DOHH2 (cell line): ENCODE measurements at regions not wholly inside any gene's neighbourhood (a gene's known extent, or its start where the extent isn't known, plus 50 kb on each side); places are given as distances from the start of the nearest gene placed in this dataset.

Experiments
- H3F3A ChIP-seq: fragments of 200-600 bp; sonication (generic), shearing (Covaris generic); 2 replicates; pipeline ENCODE4 v1.6.0; 2016; ENCODE audit warnings: antibody characterized with exemption, mild to moderate bottlenecking; ENCODE audit not compliant: control insufficient read depth, insufficient read depth
- H3K27ac ChIP-seq: fragments of 200-600 bp; sonication (generic); 2 replicates; pipeline ENCODE4 v1.5.1; 2014; ENCODE audit warnings: low read depth, mild to moderate bottlenecking, low read length, moderate library complexity
- H3K27me3 ChIP-seq: fragments of 200-600 bp; sonication (generic); 2 replicates; pipeline ENCODE4 v1.6.1; 2014; ENCODE audit warnings: mild to moderate bottlenecking, low read length, mixed read lengths; ENCODE audit not compliant: control insufficient read depth
- H3K36me3 ChIP-seq: fragments of 200-600 bp; sonication (generic); 2 replicates; pipeline ENCODE4 v1.6.1; 2014; ENCODE audit warnings: mild to moderate bottlenecking, low read length, moderate library complexity, mixed read lengths; ENCODE audit not compliant: control insufficient read depth
- H3K4me1 ChIP-seq: fragments of 200-600 bp; sonication (generic); 2 replicates; pipeline ENCODE4 v1.6.1; 2014; ENCODE audit warnings: mild to moderate bottlenecking, low read length, mixed read lengths; ENCODE audit not compliant: control insufficient read depth
- H3K4me2 ChIP-seq: fragments of 200-600 bp; sonication (generic); 2 replicates; pipeline ENCODE4 v1.6.0; 2014; ENCODE audit warnings: mild to moderate bottlenecking, low read length, moderate library complexity
- H3K4me3 ChIP-seq: fragments of 200-600 bp; sonication (generic); 2 replicates; pipeline ENCODE4 v1.5.1; 2014; ENCODE audit warnings: mild to moderate bottlenecking, low read length, mixed read lengths
- H3K79me2 ChIP-seq: fragments of 200-600 bp; sonication (generic); 2 replicates; pipeline ENCODE4 v1.6.1; 2014; ENCODE audit warnings: mild to moderate bottlenecking, low read length, mixed read lengths; ENCODE audit not compliant: control insufficient read depth
- H3K9me2 ChIP-seq: fragments of 200-600 bp; sonication (generic); replicated peaks from 2 replicates; pipeline ENCODE4 v1.6.1; 2014; ENCODE audit warnings: mild to moderate bottlenecking, low read length, mixed read lengths; ENCODE audit not compliant: control insufficient read depth
- H3K9me3 ChIP-seq: fragments of 200-600 bp; sonication (generic); 2 replicates; pipeline ENCODE4 v1.6.1; 2014; ENCODE audit warnings: antibody characterized with exemption, low read length, mixed read lengths; ENCODE audit not compliant: control insufficient read depth, insufficient read depth
- H4K20me1 ChIP-seq: fragments of 200-600 bp; sonication (generic); 2 replicates; pipeline ENCODE4 v1.6.0; 2014; ENCODE audit warnings: low read depth, mild to moderate bottlenecking, antibody characterized with exemption, low read length, moderate library complexity; ENCODE audit not compliant: control insufficient read depth, insufficient read depth
- EZH2phosphoT487 ChIP-seq: fragments of 200-600 bp; sonication (generic); IDR thresholded peaks from 2 replicates; pipeline ENCODE4 v1.6.1; 2017; ENCODE audit warnings: borderline replicate concordance, mild to moderate bottlenecking, antibody characterized with exemption, low read length, moderate library complexity, mixed read lengths
- TF ChIP-seq, protein P1 (sequence below): fragments of 200-600 bp; sonication (generic); IDR thresholded peaks from one replicate; pipeline ENCODE4 v1.5.1; 2014; ENCODE audit warnings: antibody characterized with exemption, mild to moderate bottlenecking, low read depth, low read length; ENCODE audit not compliant: poor library complexity, severe bottlenecking

DNA sequence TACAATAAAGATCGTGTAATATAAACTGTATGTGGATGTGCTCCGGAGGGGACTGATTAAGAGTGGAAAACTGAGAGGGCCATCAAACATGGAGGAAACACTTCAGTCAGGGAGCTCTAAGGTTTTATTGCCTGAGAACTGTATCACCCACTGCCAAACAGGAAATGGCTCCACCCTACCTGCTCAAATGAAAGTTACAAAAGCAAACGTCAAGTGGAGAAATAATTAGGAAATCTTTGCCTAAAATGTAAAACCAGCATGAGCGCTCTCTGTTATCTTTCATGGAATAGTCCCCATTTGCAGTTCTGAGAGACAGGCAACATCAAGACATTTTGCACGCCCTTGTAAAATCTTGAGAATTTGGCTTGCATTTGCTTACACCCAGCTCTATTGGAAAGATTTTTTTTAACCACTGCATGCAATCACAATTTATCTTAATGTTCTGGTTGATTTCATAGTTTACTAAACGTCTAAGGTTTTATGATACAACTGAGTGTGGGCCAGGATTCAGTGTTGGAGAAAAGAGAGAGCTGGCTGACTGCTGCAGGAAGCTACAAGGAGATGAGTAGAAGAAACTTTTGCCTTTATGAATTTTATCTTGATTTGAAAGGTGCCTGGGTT, 344.0 kb upstream of the PRICKLE1 start:
- H3K9me2 ChIP-seq: no peaks in the 10 kb centered on the region
- H3K36me3 ChIP-seq: no peaks in the 10 kb centered on the region
- TF ChIP-seq, protein P1, sequence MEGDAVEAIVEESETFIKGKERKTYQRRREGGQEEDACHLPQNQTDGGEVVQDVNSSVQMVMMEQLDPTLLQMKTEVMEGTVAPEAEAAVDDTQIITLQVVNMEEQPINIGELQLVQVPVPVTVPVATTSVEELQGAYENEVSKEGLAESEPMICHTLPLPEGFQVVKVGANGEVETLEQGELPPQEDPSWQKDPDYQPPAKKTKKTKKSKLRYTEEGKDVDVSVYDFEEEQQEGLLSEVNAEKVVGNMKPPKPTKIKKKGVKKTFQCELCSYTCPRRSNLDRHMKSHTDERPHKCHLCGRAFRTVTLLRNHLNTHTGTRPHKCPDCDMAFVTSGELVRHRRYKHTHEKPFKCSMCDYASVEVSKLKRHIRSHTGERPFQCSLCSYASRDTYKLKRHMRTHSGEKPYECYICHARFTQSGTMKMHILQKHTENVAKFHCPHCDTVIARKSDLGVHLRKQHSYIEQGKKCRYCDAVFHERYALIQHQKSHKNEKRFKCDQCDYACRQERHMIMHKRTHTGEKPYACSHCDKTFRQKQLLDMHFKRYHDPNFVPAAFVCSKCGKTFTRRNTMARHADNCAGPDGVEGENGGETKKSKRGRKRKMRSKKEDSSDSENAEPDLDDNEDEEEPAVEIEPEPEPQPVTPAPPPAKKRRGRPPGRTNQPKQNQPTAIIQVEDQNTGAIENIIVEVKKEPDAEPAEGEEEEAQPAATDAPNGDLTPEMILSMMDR: no peak
- no peak for TF ChIP-seq EZH2phosphoT487
- no peaks in the 10 kb centered on the region for H3K4me1 ChIP-seq
- H3K27me3 ChIP-seq: no peaks in the 10 kb centered on the region
- H3K27ac ChIP-seq: no peak overlapping the region
- H3F3A ChIP-seq: no peaks in the 10 kb centered on the region
- no peak overlapping the region for H3K4me2 ChIP-seq
- H3K4me3 ChIP-seq: no peak overlapping the region
- H3K9me3 ChIP-seq: no peaks in the 10 kb centered on the region
- no peaks in the 10 kb centered on the region for H3K79me2 ChIP-seq
- H4K20me1 ChIP-seq: no peaks in the 10 kb centered on the region

DNA sequence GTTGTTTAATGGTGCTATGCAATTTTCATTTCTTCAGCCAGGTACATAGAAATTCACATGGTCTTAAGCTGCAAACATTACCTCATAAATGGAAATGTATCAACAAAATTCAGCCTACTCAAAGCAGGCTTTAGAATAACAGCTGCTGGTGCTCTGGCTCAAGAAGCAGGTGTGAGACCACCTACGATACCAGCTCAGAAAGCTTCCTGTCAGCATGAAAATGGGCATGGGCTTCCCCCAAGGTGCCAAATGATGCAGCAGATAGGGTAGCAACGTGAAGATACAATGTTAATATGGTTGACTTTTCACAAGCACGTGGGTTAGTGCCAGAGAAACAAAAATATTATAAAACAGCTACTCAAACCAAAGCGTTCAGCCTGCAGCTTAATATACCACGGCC, 343.4 kb upstream of the PRICKLE1 start:
- TF ChIP-seq, protein P1: no peak
- TF ChIP-seq EZH2phosphoT487: no peak
- Histone ChIP-seq H4K20me1 (no peaks in the 10 kb centered on the region), H3K27ac (no peak overlapping the region), H3K4me2 (no peak overlapping the region), H3K79me2 (no peaks in the 10 kb centered on the region), H3K4me3 (no peak overlapping the region), H3K9me3 (no peaks in the 10 kb centered on the region), H3K4me1 (no peaks in the 10 kb centered on the region), H3F3A (no peaks in the 10 kb centered on the region), H3K36me3 (no peaks in the 10 kb centered on the region), H3K9me2 (no peaks in the 10 kb centered on the region), H3K27me3 (no peaks in the 10 kb centered on the region)

DNA sequence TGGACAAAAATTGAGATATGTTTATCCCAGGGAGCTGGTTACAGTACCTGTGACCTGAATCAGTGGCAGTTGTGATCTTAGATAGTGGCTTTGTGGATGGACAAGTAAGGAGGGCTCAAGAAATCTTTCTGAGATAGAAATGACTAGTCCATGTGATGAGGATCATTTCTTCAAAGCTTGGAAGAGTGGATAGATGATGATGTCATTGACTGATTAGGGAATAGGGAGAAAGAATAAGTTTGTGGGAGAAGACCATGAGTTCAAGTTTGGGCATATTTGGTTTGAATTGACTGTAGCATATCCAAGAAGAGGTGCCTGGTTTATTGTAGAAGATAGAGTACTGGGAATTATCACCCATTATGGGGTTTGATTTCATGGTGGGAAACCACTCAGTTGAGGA, 336.7 kb upstream of the PRICKLE1 start:
- H3K79me2 ChIP-seq: no peaks in the 10 kb centered on the region
- H3F3A ChIP-seq: no peaks in the 10 kb centered on the region
- no peaks in the 10 kb centered on the region for H3K27me3 ChIP-seq
- TF ChIP-seq, protein P1: no peak
- no peak for TF ChIP-seq EZH2phosphoT487
- H3K4me2 ChIP-seq: no peak overlapping the region
- no peak overlapping the region for H3K27ac ChIP-seq
- no peaks in the 10 kb centered on the region; the same call in 1 of the 2 replicates for H3K9me2 ChIP-seq
- no peak overlapping the region for H3K4me3 ChIP-seq
- no peaks in the 10 kb centered on the region for H3K4me1 ChIP-seq
- H4K20me1 ChIP-seq: no peaks in the 10 kb centered on the region
- no peaks in the 10 kb centered on the region for H3K36me3 ChIP-seq
- H3K9me3 ChIP-seq: 0 out of 2 replicates have a peak, but pooled peaks cover 2% of the 10 kb centered on the region
